ENCODE measurements at regions not wholly inside any gene's neighbourhood (a gene's known extent, or its start where the extent isn't known, plus 50 kb on each side); places are given as distances from the start of the nearest gene placed in this dataset.

DNA sequence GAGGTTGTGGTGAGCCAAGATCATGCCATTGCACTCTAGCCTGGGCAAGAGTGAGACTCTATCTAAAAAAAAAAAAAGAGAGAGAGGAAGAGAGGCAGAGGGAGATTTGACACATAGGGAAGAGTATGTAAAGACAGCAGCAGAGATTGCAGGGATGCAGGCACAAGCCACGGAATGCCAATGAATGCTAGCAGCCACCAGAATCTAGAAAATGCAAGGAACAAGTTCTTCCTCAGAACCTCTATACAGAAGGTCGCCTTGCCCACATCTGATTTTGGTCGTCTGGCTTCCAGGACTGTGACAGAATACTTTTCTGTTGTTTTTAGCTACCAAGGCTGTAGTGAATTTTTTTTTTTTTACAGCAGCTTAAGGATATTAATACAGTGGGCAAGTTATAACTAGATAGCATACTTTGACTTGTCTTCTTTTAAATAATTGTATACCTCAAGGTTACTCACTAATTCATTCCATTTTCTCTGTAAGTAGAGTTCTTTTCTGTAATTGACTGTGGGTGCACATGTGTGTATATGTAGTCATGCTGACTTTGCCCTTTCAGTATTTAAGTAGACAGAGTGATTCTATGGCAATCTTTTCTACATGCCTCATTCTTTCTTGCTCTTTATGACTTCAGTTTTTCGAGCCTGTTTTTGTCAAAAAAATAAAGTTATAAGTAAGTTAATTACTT lies 402.2 kb downstream of the GJA1 start:
- no peak for DNase-seq

- no peak for DNase-seq
These were observed 403.4 kb downstream of the GJA1 start for GRCh38 chr6:121838842-121839241.

DNA sequence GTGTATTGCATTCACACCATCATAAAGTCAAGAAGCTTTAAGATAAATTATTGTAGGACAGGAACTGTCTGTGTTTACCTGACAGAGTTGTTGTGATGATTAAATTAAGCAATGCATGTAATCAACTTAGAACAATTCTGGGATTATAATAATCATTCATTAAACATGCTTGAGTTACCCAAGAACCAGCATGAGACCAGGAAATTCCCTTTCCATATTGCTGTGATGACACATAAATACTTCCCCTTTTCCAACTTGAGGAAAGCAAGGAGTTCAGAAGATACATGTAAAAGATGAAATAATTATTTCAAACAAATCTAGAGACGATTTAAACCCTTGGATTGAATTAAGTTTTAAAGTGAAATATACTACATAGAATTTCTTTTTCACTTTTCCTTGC lies 404.4 kb downstream of the GJA1 start:
- no peak for DNase-seq

- no peak for DNase-seq
These were observed 409.5 kb downstream of the GJA1 start for GRCh38 chr6:121844898-121845297.

DNA sequence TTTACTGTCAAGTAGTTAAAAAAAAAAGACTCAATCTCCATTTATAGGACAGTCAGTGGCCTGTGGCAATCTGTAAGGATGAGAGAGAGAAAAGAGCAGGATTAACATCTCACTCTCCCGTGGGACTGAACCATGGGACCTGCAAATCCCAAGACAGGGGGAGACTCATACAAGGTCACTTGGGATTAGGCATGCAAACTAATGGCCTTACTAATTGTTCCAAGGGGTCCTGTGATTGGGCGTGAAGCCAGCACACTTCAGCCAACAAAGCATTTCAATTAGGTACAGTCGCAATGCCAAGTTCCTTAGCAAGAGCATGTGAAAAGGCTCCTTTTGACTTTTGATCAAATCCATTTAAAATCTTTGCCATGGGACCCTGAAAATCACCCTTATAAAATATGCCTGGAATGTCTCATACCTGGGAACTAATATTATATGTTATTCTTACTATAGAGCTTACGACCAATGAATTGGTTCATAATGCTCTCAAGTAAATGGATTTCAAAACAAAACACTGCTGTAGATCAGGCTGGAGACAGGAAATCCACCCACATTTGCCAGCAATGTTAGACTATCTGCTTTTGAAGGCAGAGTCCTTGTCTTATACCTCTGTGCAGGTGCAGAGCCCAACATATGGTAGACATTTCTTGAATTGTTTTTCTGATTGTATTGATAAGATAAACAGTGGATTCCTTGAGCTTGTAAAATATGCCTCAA lies 412.5 kb downstream of the GJA1 start:
- DNase-seq: no peak

GRCh38 chr6:121848523-121849255 lies 413.2 kb downstream of the GJA1 start:
- DNase-seq: no peak

DNA sequence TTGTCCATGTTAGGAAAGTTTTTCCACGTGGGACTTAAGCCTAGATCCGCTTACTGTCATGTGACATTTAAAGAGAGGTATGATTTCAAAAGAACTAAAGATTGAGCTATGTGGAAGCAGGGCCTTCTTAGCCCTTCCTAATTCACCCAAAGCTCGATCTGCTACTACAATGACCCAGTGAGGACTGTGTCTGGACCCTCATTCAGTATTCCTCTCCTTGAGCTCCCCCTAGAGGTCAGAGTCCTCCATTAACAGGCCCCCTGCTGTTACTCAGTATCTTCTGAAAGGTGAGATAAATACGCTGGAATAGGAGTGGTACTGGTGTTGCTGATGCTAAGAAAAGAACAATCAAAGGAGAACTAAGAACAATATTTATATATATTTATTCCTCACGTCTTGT lies 414.0 kb downstream of the GJA1 start:
- DNase-seq: peak in 1 of 2 donors; percentile 9

GRCh38 chr6:121851056-121851455 lies 415.6 kb downstream of the GJA1 start:
- DNase-seq: no peak

DNA sequence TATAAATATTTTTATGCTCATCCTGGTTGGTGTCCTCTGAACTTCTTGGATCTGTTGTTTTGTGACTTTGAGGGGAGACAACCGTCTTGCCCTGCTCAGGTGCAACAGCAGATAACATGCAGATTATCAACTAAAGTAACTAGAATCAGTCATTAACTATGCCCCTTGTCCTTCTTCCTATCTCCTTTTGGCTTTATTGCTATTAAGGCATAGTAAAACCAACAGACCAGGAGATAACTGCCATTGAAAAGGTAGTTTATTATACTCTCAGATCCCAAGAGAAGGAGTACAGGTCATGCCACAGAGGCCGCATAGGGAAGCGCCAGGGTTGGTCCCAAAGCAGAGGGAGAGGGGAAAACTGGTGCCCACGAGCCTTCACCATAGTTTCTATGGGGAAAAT lies 418.2 kb downstream of the GJA1 start:
- DNase-seq: no peak

- DNase-seq: no peak
These were observed 420.1 kb downstream of the GJA1 start for GRCh38 chr6:121855521-121855920.

GRCh38 chr6:121856296-121856695 lies 420.9 kb downstream of the GJA1 start:
- no peak for DNase-seq

GRCh38 chr6:121857551-121857950 lies 422.1 kb downstream of the GJA1 start:
- no peak for DNase-seq

DNA sequence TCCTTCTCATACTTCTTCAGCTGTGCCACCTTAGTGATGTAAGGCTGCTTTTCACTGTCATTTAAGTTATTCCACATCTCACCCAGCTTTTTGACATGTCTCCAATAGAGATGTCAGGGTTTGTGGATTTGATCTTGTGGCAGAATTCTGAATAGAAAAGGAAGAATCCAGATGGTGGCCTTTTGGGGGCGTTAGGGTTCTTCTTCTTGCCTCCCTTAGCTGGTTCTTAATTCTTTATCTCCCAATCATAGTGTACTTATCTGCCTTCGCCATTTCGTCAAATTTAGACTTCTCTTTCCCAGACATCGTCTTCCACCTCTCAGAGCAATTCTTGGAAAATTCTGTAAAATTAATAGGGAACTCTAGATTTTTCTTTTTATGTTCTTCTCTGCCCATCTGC lies 422.9 kb downstream of the GJA1 start:
- DNase-seq: no peak

GRCh38 chr6:121858986-121859385 lies 423.5 kb downstream of the GJA1 start:
- DNase-seq: no peak

GRCh38 chr6:121865811-121866210 lies 430.4 kb downstream of the GJA1 start:
- DNase-seq: no peak

DNA sequence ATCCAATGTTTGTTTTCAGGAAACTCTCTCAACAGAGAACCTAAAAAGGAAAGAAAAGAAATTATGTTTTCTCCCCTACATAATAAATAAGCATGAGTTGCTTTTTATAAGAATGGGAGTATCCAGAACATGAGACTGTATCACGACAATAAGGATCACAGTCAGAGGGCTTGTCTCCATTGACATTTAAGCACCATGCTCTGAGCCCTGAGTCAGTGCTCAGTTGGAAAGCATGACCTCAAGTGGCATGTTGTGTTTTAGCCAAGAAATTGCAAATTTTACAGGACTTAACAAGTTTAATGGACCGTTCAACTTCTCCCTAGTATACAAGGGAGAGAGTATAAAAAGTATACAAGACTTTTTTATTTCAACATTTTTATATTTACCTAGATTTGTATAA lies 431.6 kb downstream of the GJA1 start:
- no peak for DNase-seq

GRCh38 chr6:121868206-121868605 lies 432.8 kb downstream of the GJA1 start:
- no peak for DNase-seq

DNA sequence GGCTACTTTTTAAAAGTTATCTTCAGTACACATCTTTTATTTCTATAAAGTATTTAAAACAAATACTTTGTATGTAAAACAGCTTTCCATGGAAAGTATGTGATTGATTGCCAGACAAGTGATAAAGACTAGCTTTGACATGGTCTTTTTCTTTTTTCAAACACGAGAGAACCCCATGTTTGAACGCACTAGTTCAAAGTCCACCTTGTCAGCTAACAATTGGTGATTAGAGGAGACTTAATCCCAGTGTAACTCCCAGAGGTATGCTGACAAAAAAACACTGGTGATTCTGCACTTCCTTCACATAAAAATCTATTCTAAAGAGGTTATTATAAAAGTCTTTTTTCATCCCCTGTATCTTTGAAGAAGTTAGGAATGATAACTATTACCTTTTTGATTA lies 438.1 kb downstream of the GJA1 start:
- DNase-seq: no peak

DNA sequence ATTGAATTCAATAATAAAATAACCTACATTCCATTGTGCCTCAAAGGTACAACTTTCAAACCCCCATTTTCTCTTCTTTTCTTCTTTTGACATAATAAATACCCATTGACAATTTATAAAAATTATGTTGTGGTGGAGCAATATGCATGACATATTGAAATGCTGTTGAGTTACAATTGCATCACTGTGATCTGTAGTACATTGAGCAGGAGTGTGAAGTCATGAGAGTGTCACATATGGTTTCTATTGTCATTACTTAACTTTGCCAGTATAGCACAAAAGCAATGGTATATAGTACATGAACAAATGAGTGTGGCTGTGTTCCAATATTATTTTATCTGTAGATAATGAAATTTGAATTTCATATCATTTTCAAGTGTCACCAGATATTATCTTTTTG lies 441.3 kb downstream of the GJA1 start:
- DNase-seq: no peak

DNA sequence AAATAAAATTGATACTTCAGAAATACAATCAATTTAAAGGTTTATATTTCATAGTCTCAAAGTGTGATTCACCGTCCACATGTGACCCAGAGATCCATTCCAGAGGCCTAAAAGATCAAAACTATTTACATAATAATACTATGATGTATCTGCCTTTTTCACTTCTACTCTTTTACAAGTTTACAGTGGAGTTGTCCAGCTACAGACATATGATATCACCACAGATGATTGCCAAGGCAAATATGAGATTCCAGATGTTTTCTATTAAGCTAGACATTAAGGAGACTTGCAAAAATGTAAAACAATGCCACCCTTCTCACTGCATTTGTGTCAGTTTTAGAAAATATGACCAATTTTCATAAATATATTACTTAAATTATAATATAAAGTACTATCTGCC lies 443.7 kb downstream of the GJA1 start:
- no peak for DNase-seq

DNA sequence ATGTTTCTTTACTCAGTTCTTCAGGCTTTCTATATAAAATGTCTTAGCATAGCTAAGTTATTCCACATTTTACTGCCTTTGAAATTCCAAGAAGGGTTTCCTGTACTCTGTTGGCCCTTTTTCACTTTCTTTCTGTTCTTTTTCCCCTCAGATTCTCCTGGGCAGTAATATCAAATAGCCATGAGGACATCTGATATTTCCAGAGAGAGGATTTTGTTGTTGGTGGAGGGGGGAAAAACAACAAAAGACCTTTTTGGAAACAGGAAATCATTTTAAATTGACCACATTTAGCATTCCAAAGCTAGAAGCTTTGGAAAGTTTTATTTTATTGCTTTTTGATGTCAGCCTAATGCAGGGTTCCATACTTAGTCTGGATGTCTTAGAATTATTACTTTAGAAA lies 445.4 kb downstream of the GJA1 start:
- DNase-seq: no peak

DNA sequence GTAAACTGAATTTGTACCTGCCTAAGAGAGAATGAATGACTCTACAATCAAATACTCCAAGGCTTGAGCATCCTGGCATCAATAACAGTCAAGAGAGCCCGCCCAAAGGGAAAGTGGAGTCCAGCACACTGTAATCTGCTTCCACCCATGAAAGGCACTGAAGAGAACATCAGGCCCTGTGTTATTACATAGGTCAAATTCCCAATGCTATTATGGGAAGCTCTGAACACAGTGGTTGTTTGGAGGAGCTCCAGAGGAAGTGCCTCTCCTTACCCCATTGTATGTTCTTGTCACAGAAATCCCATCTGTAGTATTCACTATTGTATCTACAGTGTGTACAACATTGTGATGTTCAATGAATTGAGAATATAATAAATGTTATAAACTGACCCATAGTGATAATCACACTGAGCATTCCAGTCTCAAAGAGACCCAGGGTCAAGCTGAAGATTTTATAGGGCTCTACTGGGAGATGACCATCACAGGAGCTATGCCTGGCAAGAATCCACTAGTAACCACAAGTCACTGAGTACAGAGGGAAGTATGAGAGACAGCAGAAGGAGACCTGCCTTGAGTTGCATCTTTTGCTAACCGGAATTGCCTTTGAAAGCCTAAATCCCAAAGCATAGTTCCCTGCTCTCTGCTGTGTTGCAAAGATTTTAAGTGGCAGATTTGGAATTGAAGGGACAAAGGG lies 446.7 kb downstream of the GJA1 start:
- no peak for DNase-seq

DNA sequence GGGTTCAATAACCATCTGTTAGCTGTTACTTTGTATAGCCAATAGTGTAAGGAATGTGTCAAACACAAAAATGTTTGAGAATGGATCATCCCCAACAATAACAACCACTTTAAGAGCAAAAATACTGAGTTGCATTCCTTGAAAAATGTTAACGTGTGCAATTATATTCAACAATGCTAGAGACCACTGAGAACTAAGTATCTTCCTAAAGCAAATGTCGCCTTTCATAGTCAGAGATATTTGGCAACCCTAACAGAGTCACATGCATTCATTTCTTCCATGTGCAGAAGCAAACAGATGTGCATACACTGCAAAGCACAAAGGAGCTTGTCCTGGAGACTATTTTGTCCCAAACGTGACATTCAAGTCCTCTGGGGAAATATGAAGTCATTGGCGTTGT lies 448.6 kb downstream of the GJA1 start:
- DNase-seq: no peak

- DNase-seq: no peak
These were observed 449.2 kb downstream of the GJA1 start for GRCh38 chr6:121884620-121885019.
